ENCODE measurements at regions not wholly inside any gene's neighbourhood (a gene's known extent, or its start where the extent isn't known, plus 50 kb on each side); places are given as distances from the start of the nearest gene placed in this dataset.

DNA sequence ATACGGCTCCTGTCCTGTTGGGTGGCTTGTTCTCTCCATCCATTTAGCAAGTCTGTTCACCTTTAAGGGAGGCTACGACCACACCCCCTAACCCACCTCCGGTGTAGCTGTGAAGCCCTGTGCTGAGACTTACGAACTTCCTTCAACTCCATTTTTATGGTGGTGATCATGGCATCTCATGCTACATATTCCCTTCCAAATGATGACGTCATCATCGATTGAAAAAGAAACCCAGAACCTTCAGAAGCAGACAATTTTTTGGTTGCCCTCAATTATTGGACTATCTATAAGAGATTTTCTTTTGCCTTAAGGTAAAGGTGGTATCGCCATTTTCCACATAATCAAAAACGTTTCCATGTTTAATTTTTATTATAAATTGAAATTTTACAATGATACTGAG, 389.0 kb downstream of the CBLN4 start:
- FAIRE-seq, result no peak
- no peaks in the 10 kb centered on the region for H3K36me3 ChIP-seq (ENCODE audit: control insufficient read depth, insufficient read depth, low read length)
- no peak overlapping the region for H3K4me3 ChIP-seq (ENCODE audit: low read depth, low read length)
- no peaks in the 10 kb centered on the region for H3K27me3 ChIP-seq (ENCODE audit: control insufficient read depth, insufficient read depth, low read length)
- no peak for DNase-seq (ENCODE audit: low read depth)
- TF ChIP-seq, protein P1, sequence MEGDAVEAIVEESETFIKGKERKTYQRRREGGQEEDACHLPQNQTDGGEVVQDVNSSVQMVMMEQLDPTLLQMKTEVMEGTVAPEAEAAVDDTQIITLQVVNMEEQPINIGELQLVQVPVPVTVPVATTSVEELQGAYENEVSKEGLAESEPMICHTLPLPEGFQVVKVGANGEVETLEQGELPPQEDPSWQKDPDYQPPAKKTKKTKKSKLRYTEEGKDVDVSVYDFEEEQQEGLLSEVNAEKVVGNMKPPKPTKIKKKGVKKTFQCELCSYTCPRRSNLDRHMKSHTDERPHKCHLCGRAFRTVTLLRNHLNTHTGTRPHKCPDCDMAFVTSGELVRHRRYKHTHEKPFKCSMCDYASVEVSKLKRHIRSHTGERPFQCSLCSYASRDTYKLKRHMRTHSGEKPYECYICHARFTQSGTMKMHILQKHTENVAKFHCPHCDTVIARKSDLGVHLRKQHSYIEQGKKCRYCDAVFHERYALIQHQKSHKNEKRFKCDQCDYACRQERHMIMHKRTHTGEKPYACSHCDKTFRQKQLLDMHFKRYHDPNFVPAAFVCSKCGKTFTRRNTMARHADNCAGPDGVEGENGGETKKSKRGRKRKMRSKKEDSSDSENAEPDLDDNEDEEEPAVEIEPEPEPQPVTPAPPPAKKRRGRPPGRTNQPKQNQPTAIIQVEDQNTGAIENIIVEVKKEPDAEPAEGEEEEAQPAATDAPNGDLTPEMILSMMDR (IDR thresholded peaks at IDR 0.05; ENCODE audit: insufficient read depth, low read length, severe bottlenecking), result no peak

DNA sequence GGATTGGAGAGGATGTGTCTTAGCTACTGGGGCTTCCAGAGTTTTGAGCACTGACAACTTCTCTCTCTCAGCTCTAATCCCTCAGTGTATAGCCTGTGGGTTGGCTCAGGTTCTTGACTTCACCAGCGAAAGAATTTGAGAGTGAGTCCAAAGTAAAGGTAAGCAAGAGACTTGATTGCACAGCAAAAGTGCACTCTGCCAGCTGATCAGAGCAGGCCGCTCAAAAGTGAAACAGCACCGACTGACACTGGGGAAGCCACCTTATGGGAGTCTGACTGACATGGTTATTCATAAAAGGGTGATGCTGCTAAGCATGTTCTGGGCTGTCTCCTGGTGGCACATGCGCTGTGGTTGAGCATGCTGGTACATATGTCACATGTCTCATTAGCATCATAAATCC, 389.5 kb downstream of the CBLN4 start:
- FAIRE-seq, result peak; percentile 83
- no peaks in the 10 kb centered on the region for H3K36me3 ChIP-seq (ENCODE audit: control insufficient read depth, insufficient read depth, low read length)
- DNase-seq (ENCODE audit: low read depth), result no peak
- H3K4me3 ChIP-seq (ENCODE audit: low read depth, low read length), result no peak overlapping the region
- H3K27me3 ChIP-seq (ENCODE audit: control insufficient read depth, insufficient read depth, low read length), result no peaks in the 10 kb centered on the region
- TF ChIP-seq, protein P1 (IDR thresholded peaks at IDR 0.05; ENCODE audit: insufficient read depth, low read length, severe bottlenecking), result no peak

DNA sequence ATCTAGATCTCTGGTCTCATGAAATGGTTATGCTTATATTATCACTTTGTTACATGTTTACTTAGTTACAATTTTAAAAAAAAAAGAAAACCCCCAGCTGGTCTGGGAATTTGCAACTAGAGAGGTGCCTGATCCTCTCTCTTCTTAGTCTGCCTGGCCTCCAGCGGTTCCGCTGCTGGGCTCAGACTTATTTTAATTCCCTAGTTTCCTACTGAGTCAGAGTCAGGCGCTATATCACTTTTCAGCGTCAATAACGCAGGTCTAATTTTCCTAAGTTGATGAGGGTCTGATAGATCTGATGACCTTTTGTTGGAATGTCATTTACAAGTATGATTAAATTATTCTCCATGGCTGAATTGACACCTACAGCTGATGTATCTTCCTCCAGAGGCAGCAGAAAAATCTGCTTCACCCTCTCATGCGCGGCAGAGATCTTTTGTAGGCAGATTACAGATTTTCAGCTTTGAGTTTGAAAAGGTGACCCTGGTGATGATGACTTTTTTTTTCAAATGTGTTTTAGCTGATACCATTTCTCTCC, 391.0 kb downstream of the CBLN4 start:
- H3K4me3 ChIP-seq (ENCODE audit: low read depth, low read length), result no peak overlapping the region
- DNase-seq (ENCODE audit: low read depth), result no peak
- TF ChIP-seq, protein P1 (IDR thresholded peaks at IDR 0.05; ENCODE audit: insufficient read depth, low read length, severe bottlenecking), result no peak
- no peak for FAIRE-seq
- H3K36me3 ChIP-seq (ENCODE audit: control insufficient read depth, insufficient read depth, low read length), result no peaks in the 10 kb centered on the region
- no peaks in the 10 kb centered on the region for H3K27me3 ChIP-seq (ENCODE audit: control insufficient read depth, insufficient read depth, low read length)

DNA sequence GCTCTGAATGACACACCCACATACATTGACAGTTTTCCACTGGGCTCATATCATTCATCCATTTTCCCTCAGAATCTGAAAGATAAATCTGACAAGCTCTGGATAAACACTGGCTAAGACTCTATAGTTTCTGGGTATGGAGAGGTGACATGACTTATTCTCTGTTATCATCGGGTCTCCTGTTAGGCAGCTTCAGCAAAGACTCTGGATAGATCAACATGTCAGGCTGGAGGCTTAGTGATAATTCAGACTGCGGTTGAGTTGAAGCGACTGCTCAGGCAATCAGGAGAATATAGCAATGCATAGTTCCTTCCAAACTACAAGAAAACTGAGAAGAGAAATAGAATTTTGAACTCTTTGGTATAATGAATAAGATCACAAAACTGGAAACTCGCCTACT, 394.6 kb downstream of the CBLN4 start:
- FAIRE-seq (no peak), DNase-seq (ENCODE audit: low read depth) (no peak)
- no peak overlapping the region for H3K4me3 ChIP-seq (ENCODE audit: low read depth, low read length)
- no peaks in the 10 kb centered on the region for H3K27me3 ChIP-seq (ENCODE audit: control insufficient read depth, insufficient read depth, low read length)
- no peaks in the 10 kb centered on the region for H3K36me3 ChIP-seq (ENCODE audit: control insufficient read depth, insufficient read depth, low read length)
- TF ChIP-seq, protein P1 (IDR thresholded peaks at IDR 0.05; ENCODE audit: insufficient read depth, low read length, severe bottlenecking), result no peak

DNA sequence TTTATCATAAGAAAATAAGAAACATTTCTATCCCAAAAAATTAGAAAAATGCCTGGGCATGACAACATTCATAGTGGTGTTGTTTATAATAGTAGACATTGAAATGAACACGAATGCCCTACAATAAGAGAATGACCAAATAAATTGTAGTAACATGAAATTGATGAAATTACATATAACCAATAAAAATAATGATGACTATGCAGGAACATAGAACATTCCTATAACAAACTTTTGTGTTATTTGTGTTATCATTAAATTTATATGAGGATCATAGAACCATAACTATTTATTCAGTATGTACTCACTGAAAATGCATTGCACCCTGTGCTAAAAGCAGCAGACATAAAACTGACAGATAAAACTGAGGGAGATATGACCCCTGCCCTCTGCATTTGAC, 399.7 kb downstream of the CBLN4 start:
- DNase-seq (ENCODE audit: low read depth) (no peak), FAIRE-seq (no peak)
- Histone ChIP-seq H3K36me3 (ENCODE audit: control insufficient read depth, insufficient read depth, low read length) (no peaks in the 10 kb centered on the region), H3K27me3 (ENCODE audit: control insufficient read depth, insufficient read depth, low read length) (no peaks in the 10 kb centered on the region), H3K4me3 (ENCODE audit: low read depth, low read length) (no peak overlapping the region)
- TF ChIP-seq, protein P1 (IDR thresholded peaks at IDR 0.05; ENCODE audit: insufficient read depth, low read length, severe bottlenecking), result no peak

DNA sequence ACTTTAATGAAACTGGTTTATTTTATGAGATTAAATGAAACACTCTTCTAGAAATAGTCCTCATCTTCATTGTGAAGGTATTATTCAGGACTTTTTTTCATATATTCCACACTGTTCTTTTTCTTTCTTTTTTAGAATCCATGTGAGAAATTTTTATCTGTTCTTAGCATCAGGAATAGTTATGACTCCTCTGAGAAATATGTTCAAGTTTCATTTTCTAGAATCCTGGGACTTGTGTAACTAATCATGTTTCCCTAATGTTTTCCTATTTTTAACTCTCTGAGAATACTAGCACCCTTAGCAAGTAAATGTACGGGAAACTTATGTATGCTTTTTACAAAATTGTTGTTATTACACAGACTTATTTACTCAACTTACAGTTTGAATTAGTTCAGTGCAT, 407.8 kb downstream of the CBLN4 start:
- Histone ChIP-seq H3K27me3 (ENCODE audit: control insufficient read depth, insufficient read depth, low read length) (no peaks in the 10 kb centered on the region), H3K4me3 (ENCODE audit: low read depth, low read length) (no peak overlapping the region), H3K36me3 (ENCODE audit: control insufficient read depth, insufficient read depth, low read length) (no peaks in the 10 kb centered on the region)
- TF ChIP-seq, protein P1 (IDR thresholded peaks at IDR 0.05; ENCODE audit: insufficient read depth, low read length, severe bottlenecking), result no peak
- no peak for DNase-seq (ENCODE audit: low read depth)
- FAIRE-seq, result no peak

Data from bronchial epithelial cell (primary cell).